ENCODE measurements at regions not wholly inside any gene's neighbourhood (a gene's known extent, or its start where the extent isn't known, plus 50 kb on each side); places are given as distances from the start of the nearest gene placed in this dataset.
"Not testable (repeated sequence)": the region's sequence is repeated elsewhere in the genome, so short reads cannot be mapped to it uniquely, and the experiment has no call there.

GRCh38 chr5:111961862-111962261, 204.9 kb upstream of the NREP start:
- Histone ChIP-seq H3K9me3 (ENCODE audit: control insufficient read depth, low read length) (no peaks in the 10 kb centered on the region), H3K4me3 (ENCODE audit: low read length) (no peak overlapping the region), H3K9ac (ENCODE audit: extremely low read depth, low read length, poor library complexity, severe bottlenecking) (no peak overlapping the region), H3K27me3 (ENCODE audit: control insufficient read depth, insufficient read depth, low read length, poor library complexity, severe bottlenecking) (no peaks in the 10 kb centered on the region), H3K27ac (ENCODE audit: low read depth, low read length) (no peak overlapping the region), H3K4me1 (ENCODE audit: control insufficient read depth, insufficient read depth, low read length) (no peaks in the 10 kb centered on the region), H3K36me3 (ENCODE audit: control insufficient read depth, insufficient read depth, low read length) (no peaks in the 10 kb centered on the region)
- peaks cover 1% of the 10 kb centered on the region for H3K27me3 Mint-ChIP-seq (ENCODE audit: insufficient read depth)
- 81% methylated on average over 1 of the region's 1 CpG; no CpG with 5 or more reads in 1 of the 2 experiments for WGBS, 2 experiments (ENCODE audit: insufficient coverage in 1 of 2, insufficient read length in 1 of 2)
- H3K9me3 Mint-ChIP-seq, result no peaks in the 10 kb centered on the region
- no peak overlapping the region for H3K4me3 Mint-ChIP-seq
- TF ChIP-seq, protein P1, sequence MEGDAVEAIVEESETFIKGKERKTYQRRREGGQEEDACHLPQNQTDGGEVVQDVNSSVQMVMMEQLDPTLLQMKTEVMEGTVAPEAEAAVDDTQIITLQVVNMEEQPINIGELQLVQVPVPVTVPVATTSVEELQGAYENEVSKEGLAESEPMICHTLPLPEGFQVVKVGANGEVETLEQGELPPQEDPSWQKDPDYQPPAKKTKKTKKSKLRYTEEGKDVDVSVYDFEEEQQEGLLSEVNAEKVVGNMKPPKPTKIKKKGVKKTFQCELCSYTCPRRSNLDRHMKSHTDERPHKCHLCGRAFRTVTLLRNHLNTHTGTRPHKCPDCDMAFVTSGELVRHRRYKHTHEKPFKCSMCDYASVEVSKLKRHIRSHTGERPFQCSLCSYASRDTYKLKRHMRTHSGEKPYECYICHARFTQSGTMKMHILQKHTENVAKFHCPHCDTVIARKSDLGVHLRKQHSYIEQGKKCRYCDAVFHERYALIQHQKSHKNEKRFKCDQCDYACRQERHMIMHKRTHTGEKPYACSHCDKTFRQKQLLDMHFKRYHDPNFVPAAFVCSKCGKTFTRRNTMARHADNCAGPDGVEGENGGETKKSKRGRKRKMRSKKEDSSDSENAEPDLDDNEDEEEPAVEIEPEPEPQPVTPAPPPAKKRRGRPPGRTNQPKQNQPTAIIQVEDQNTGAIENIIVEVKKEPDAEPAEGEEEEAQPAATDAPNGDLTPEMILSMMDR (conservative IDR thresholded peaks at IDR 0.05), result no peak
- H3K36me3 Mint-ChIP-seq (ENCODE audit: low read depth), result no peaks in the 10 kb centered on the region
- DNase-seq, result no peak
- no peak overlapping the region for H3K27ac Mint-ChIP-seq
- H3K4me1 Mint-ChIP-seq, result no peaks in the 10 kb centered on the region

DNA sequence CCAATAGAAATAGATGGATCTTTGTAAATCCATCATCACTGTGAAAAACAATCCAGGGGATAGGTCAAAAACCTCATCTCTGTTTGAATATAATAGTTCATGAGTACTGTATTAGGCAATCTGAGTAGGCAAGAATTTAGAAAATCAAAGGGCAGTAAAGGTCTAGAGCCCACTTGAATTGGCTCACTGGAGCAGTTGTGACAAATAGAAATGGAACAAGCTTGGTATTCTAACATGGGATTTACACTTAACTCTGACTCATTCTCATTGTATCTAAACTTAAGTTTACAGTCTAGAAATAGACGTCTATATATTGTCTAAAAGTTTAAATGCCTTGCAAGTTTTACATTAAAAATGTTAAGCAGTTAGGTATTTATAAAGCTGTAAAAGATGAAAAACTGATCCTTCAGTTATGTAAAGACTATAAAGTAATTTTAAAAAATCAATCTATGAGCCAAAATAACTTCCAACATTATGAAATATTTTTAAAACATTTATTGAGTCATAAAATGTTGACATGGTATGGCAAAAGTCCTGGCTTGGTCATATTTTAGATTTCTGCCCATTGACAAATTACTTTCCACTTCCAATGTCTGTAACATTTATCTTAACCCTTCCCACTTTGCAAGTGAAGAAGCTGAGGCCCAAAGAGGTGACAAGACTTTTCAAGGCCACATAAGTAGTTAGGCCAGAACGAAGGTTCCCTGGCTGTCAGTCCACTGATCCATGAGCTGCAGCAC, 203.7 kb upstream of the NREP start:
- TF ChIP-seq, protein P1 (conservative IDR thresholded peaks at IDR 0.05), result no peak
- Histone ChIP-seq H3K9me3 (ENCODE audit: control insufficient read depth, low read length) (no peaks in the 10 kb centered on the region), H3K27ac (ENCODE audit: low read depth, low read length) (no peak overlapping the region), H3K4me3 (ENCODE audit: low read length) (no peak overlapping the region), H3K27me3 (ENCODE audit: control insufficient read depth, insufficient read depth, low read length, poor library complexity, severe bottlenecking) (no peaks in the 10 kb centered on the region), H3K4me1 (ENCODE audit: control insufficient read depth, insufficient read depth, low read length) (no peaks in the 10 kb centered on the region), H3K36me3 (ENCODE audit: control insufficient read depth, insufficient read depth, low read length) (no peaks in the 10 kb centered on the region), H3K9ac (ENCODE audit: extremely low read depth, low read length, poor library complexity, severe bottlenecking) (no peak overlapping the region)
- Mint-ChIP-seq H3K4me1 (no peaks in the 10 kb centered on the region), H3K4me3 (no peak overlapping the region), H3K36me3 (ENCODE audit: low read depth) (no peaks in the 10 kb centered on the region), H3K27ac (no peak overlapping the region), H3K27me3 (ENCODE audit: insufficient read depth) (no peaks in the 10 kb centered on the region), H3K9me3 (no peaks in the 10 kb centered on the region)
- DNase-seq, result no peak
- WGBS, 2 experiments (ENCODE audit: insufficient coverage in 1 of 2, insufficient read length in 1 of 2), result 92 to 100% methylated on average over 1 to 2 of the region's 2 CpGs

- Mint-ChIP-seq H3K9me3 (no peaks in the 10 kb centered on the region), H3K36me3 (ENCODE audit: low read depth) (no peaks in the 10 kb centered on the region), H3K4me1 (no peaks in the 10 kb centered on the region), H3K4me3 (no peak overlapping the region), H3K27ac (no peak overlapping the region), H3K27me3 (ENCODE audit: insufficient read depth) (no peaks in the 10 kb centered on the region)
- DNase-seq, result no peak
- Histone ChIP-seq H3K9me3 (ENCODE audit: control insufficient read depth, low read length) (no peaks in the 10 kb centered on the region), H3K27ac (ENCODE audit: low read depth, low read length) (no peak overlapping the region), H3K36me3 (ENCODE audit: control insufficient read depth, insufficient read depth, low read length) (no peaks in the 10 kb centered on the region), H3K4me3 (ENCODE audit: low read length) (no peak overlapping the region), H3K4me1 (ENCODE audit: control insufficient read depth, insufficient read depth, low read length) (no peaks in the 10 kb centered on the region), H3K27me3 (ENCODE audit: control insufficient read depth, insufficient read depth, low read length, poor library complexity, severe bottlenecking) (no peaks in the 10 kb centered on the region), H3K9ac (ENCODE audit: extremely low read depth, low read length, poor library complexity, severe bottlenecking) (no peak overlapping the region)
- TF ChIP-seq, protein P1 (conservative IDR thresholded peaks at IDR 0.05), result no peak
- 86% methylated on average over 1 of the region's 1 CpG; no CpG with 5 or more reads in 1 of the 2 experiments for WGBS, 2 experiments (ENCODE audit: insufficient coverage in 1 of 2, insufficient read length in 1 of 2)
Observed at GRCh38 chr5:111958851-111959250, 201.9 kb upstream of the NREP start.

- not testable (repeated sequence) for H3K9me3 ChIP-seq (ENCODE audit: control insufficient read depth, low read length); H3K9ac ChIP-seq (ENCODE audit: extremely low read depth, low read length, poor library complexity, severe bottlenecking); H3K36me3 ChIP-seq (ENCODE audit: control insufficient read depth, insufficient read depth, low read length); H3K27ac Mint-ChIP-seq; H3K27me3 Mint-ChIP-seq (ENCODE audit: insufficient read depth); H3K4me3 ChIP-seq (ENCODE audit: low read length); H3K36me3 Mint-ChIP-seq (ENCODE audit: low read depth); H3K27ac ChIP-seq (ENCODE audit: low read depth, low read length); H3K4me1 Mint-ChIP-seq; H3K27me3 ChIP-seq (ENCODE audit: control insufficient read depth, insufficient read depth, low read length, poor library complexity, severe bottlenecking); H3K9me3 Mint-ChIP-seq; H3K4me3 Mint-ChIP-seq; H3K4me1 ChIP-seq (ENCODE audit: control insufficient read depth, insufficient read depth, low read length); DNase-seq
- WGBS, 2 experiments (ENCODE audit: insufficient coverage in 1 of 2, insufficient read length in 1 of 2), result 92% methylated on average over 2 of the region's 3 CpGs; no CpG with 5 or more reads in 1 of the 2 experiments
Observed at GRCh38 chr5:111956765-111957164, 199.8 kb upstream of the NREP start.
